ENCODE measurements at regions not wholly inside any gene's neighbourhood (a gene's known extent, or its start where the extent isn't known, plus 50 kb on each side); places are given as distances from the start of the nearest gene placed in this dataset.

DNA sequence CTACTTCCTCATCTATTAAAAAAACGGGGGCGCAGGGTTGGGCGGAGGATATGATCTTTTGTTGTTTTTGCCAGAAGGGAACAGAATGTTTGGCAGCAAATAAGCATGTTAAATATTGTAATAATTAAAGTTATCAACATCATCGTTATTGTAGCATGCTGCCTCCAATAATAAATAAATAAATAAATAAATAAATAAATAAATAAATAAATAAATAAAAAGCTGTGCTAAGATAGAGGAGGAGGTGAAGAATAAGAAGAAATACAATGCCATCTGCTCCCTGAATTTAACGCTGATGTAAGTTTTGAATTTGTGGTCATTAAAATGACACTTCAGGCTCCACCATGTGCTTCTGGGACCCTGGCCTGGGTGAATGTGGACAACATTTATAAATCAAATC, 508.0 kb upstream of the TNC start:
- Histone ChIP-seq H3K36me3 (ENCODE audit: control insufficient read depth, insufficient read depth, low read length) (no peaks in the 10 kb centered on the region), H3K27me3 (replicated peaks; ENCODE audit: control insufficient read depth, insufficient read depth, low read length) (no peaks in the 10 kb centered on the region), H3K4me3 (replicated peaks; ENCODE audit: low read depth, low read length) (no peak overlapping the region)
- no peak for DNase-seq (ENCODE audit: extremely low read depth, insufficient read length)
- TF ChIP-seq, protein P1, sequence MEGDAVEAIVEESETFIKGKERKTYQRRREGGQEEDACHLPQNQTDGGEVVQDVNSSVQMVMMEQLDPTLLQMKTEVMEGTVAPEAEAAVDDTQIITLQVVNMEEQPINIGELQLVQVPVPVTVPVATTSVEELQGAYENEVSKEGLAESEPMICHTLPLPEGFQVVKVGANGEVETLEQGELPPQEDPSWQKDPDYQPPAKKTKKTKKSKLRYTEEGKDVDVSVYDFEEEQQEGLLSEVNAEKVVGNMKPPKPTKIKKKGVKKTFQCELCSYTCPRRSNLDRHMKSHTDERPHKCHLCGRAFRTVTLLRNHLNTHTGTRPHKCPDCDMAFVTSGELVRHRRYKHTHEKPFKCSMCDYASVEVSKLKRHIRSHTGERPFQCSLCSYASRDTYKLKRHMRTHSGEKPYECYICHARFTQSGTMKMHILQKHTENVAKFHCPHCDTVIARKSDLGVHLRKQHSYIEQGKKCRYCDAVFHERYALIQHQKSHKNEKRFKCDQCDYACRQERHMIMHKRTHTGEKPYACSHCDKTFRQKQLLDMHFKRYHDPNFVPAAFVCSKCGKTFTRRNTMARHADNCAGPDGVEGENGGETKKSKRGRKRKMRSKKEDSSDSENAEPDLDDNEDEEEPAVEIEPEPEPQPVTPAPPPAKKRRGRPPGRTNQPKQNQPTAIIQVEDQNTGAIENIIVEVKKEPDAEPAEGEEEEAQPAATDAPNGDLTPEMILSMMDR (IDR thresholded peaks at IDR 0.05; ENCODE audit: insufficient read depth, low read length, poor library complexity, severe bottlenecking): no peak

DNA sequence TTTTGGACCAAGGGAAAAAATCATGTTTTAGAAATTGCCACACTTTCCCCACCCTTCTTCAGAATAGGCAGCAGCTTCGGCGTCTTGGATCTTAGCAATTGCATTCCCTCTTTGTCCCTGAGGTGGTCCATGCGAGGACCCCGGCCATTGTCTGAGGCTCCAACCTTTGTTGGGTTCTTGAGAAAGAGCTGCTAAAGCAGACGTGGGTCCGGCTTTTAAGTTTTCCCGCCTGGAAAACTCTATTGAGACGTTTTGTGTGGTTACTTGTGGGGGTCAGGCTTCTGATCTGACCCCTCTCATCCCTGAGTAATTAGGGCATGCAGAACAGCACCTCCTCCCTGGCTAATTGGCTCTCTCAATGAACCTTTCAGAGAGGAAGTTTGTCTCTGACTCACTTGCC, 509.6 kb upstream of the TNC start:
- Histone ChIP-seq H3K27me3 (replicated peaks; ENCODE audit: control insufficient read depth, insufficient read depth, low read length) (no peaks in the 10 kb centered on the region), H3K36me3 (ENCODE audit: control insufficient read depth, insufficient read depth, low read length) (no peaks in the 10 kb centered on the region), H3K4me3 (replicated peaks; ENCODE audit: low read depth, low read length) (no peak overlapping the region)
- TF ChIP-seq, protein P1 (IDR thresholded peaks at IDR 0.05; ENCODE audit: insufficient read depth, low read length, poor library complexity, severe bottlenecking): no peak
- no peak for DNase-seq (ENCODE audit: extremely low read depth, insufficient read length)

DNA sequence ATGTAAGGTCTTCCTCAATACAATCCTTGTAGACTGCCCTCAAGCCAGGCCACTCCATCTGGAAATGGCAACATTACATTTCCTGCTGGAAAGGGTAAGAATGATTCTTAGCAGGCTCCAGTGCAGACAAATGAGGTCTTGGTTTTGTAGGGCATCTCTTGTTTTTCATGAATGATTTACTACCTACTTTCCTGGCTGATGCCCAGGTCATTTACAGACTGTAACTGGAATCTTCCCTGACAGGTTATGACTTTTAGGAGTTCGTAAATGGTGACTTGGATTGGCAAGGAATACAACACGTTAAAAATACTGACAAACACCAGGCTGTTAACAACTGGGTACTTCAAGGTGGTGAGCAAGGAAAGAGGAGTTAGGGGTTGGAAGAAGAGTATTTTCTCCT, 510.5 kb upstream of the TNC start:
- no peak for DNase-seq (ENCODE audit: extremely low read depth, insufficient read length)
- H3K36me3 ChIP-seq (ENCODE audit: control insufficient read depth, insufficient read depth, low read length): no peaks in the 10 kb centered on the region
- TF ChIP-seq, protein P1 (IDR thresholded peaks at IDR 0.05; ENCODE audit: insufficient read depth, low read length, poor library complexity, severe bottlenecking): no peak
- no peaks in the 10 kb centered on the region for H3K27me3 ChIP-seq (replicated peaks; ENCODE audit: control insufficient read depth, insufficient read depth, low read length)
- H3K4me3 ChIP-seq (replicated peaks; ENCODE audit: low read depth, low read length): no peak overlapping the region

DNA sequence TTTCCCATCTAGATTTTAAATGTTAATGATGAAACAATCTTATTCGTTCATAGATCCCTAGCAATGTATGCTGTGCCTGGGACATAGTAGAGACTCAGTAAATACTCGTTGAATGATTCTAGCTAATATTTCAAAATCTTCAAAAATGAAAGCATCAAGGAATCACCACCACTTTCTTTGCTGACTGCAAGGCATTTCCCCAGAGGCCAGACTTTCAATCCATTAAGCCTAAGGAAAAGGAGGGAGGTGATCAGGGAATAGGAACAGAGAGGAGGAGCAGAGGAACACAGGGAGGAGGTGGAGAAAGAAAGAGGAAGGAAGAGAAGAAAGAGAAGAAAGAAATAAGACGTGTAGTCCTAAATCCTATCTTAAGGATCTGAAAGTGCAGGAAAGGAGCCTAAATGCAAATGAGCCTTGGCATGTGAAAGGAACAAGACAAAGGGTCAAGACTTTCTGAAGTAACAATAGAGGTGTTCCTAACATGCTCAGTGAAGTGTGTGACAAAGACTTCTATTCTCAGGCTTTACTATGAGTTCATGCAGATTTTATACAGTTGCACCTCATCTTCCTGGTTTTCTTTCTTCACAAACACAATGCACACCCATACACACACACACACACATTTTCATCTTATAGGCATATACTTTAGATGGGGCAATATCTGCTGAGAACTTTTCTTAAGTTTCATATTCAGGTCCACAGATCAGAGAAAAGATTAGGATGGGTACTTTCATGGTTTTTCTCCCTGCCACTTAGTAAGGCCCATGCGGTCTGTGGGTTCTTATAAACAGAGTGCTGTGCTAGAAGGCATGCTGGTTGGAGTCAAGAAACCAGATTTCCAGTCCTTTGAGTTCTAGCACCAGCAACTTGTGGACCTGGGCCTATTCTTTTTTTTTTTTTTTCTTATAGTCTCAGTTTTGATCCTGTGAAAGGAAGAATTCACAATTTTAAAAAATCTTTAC, 512.2 kb upstream of the TNC start:
- no peak for DNase-seq (ENCODE audit: extremely low read depth, insufficient read length)

DNA sequence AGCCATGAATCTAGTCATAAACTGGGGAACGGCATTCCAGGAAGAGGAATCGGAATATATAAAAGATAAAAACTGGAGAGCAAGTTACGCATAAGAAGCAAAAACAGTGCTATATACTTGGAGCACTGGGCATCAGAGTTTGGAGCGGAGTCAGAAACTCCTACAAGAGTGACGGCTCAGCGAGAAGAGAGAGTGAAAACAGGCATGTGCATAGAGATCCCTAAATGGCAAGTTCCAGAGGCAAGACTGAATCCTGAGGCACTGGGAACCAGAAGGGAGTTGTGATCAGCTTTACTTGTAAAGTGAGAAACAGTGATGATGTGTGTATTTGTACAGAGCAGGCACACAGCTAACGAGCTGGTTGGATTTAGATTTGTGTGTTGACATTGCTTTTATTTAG, 514.4 kb upstream of the TNC start:
- DNase-seq (ENCODE audit: extremely low read depth, insufficient read length): no peak
- no peaks in the 10 kb centered on the region; the same call in 1 of the 2 replicates for H3K27me3 ChIP-seq (replicated peaks; ENCODE audit: control insufficient read depth, insufficient read depth, low read length)
- TF ChIP-seq, protein P1 (IDR thresholded peaks at IDR 0.05; ENCODE audit: insufficient read depth, low read length, poor library complexity, severe bottlenecking): no peak
- no peaks in the 10 kb centered on the region for H3K36me3 ChIP-seq (ENCODE audit: control insufficient read depth, insufficient read depth, low read length)
- no peak overlapping the region for H3K4me3 ChIP-seq (replicated peaks; ENCODE audit: low read depth, low read length)

More for the DNA sequence above, 512.2 kb upstream of the TNC start:
- TF ChIP-seq, protein P1 (IDR thresholded peaks at IDR 0.05; ENCODE audit: insufficient read depth, low read length, poor library complexity, severe bottlenecking): no peak
- Histone ChIP-seq H3K27me3 (replicated peaks; ENCODE audit: control insufficient read depth, insufficient read depth, low read length) (no peaks in the 10 kb centered on the region; the same call in 1 of the 2 replicates), H3K4me3 (replicated peaks; ENCODE audit: low read depth, low read length) (no peak overlapping the region), H3K36me3 (ENCODE audit: control insufficient read depth, insufficient read depth, low read length) (no peaks in the 10 kb centered on the region)

Data from GM06990 (cell line).